DOHH2 (cell line): ENCODE measurements at regions not wholly inside any gene's neighbourhood (a gene's known extent, or its start where the extent isn't known, plus 50 kb on each side); places are given as distances from the start of the nearest gene placed in this dataset.

ENCODE experiments used
- H3F3A ChIP-seq: fragments of 200-600 bp; sonication (generic), shearing (Covaris generic); 2 replicates; pipeline ENCODE4 v1.6.0; 2016; ENCODE audit warnings: antibody characterized with exemption, mild to moderate bottlenecking; ENCODE audit not compliant: control insufficient read depth, insufficient read depth
- H3K27ac ChIP-seq: fragments of 200-600 bp; sonication (generic); 2 replicates; pipeline ENCODE4 v1.5.1; 2014; ENCODE audit warnings: low read depth, mild to moderate bottlenecking, low read length, moderate library complexity
- H3K27me3 ChIP-seq: fragments of 200-600 bp; sonication (generic); 2 replicates; pipeline ENCODE4 v1.6.1; 2014; ENCODE audit warnings: mild to moderate bottlenecking, low read length, mixed read lengths; ENCODE audit not compliant: control insufficient read depth
- H3K36me3 ChIP-seq: fragments of 200-600 bp; sonication (generic); 2 replicates; pipeline ENCODE4 v1.6.1; 2014; ENCODE audit warnings: mild to moderate bottlenecking, low read length, moderate library complexity, mixed read lengths; ENCODE audit not compliant: control insufficient read depth
- H3K4me1 ChIP-seq: fragments of 200-600 bp; sonication (generic); 2 replicates; pipeline ENCODE4 v1.6.1; 2014; ENCODE audit warnings: mild to moderate bottlenecking, low read length, mixed read lengths; ENCODE audit not compliant: control insufficient read depth
- H3K4me2 ChIP-seq: fragments of 200-600 bp; sonication (generic); 2 replicates; pipeline ENCODE4 v1.6.0; 2014; ENCODE audit warnings: mild to moderate bottlenecking, low read length, moderate library complexity
- H3K4me3 ChIP-seq: fragments of 200-600 bp; sonication (generic); 2 replicates; pipeline ENCODE4 v1.5.1; 2014; ENCODE audit warnings: mild to moderate bottlenecking, low read length, mixed read lengths
- H3K79me2 ChIP-seq: fragments of 200-600 bp; sonication (generic); 2 replicates; pipeline ENCODE4 v1.6.1; 2014; ENCODE audit warnings: mild to moderate bottlenecking, low read length, mixed read lengths; ENCODE audit not compliant: control insufficient read depth
- H3K9me2 ChIP-seq: fragments of 200-600 bp; sonication (generic); replicated peaks from 2 replicates; pipeline ENCODE4 v1.6.1; 2014; ENCODE audit warnings: mild to moderate bottlenecking, low read length, mixed read lengths; ENCODE audit not compliant: control insufficient read depth
- H3K9me3 ChIP-seq: fragments of 200-600 bp; sonication (generic); 2 replicates; pipeline ENCODE4 v1.6.1; 2014; ENCODE audit warnings: antibody characterized with exemption, low read length, mixed read lengths; ENCODE audit not compliant: control insufficient read depth, insufficient read depth
- H4K20me1 ChIP-seq: fragments of 200-600 bp; sonication (generic); 2 replicates; pipeline ENCODE4 v1.6.0; 2014; ENCODE audit warnings: low read depth, mild to moderate bottlenecking, antibody characterized with exemption, low read length, moderate library complexity; ENCODE audit not compliant: control insufficient read depth, insufficient read depth
- CTCF ChIP-seq: fragments of 200-600 bp; sonication (generic); IDR thresholded peaks from one replicate; pipeline ENCODE4 v1.5.1; 2014; ENCODE audit warnings: antibody characterized with exemption, mild to moderate bottlenecking, low read depth, low read length; ENCODE audit not compliant: poor library complexity, severe bottlenecking
- EZH2phosphoT487 ChIP-seq: fragments of 200-600 bp; sonication (generic); IDR thresholded peaks from 2 replicates; pipeline ENCODE4 v1.6.1; 2017; ENCODE audit warnings: borderline replicate concordance, mild to moderate bottlenecking, antibody characterized with exemption, low read length, moderate library complexity, mixed read lengths

- Histone ChIP-seq H3K4me3 (no peak overlapping the region), H3K9me3 (no peaks in the 10 kb centered on the region), H3K9me2 (no peaks in the 10 kb centered on the region), H3F3A (no peaks in the 10 kb centered on the region), H3K4me1 (no peaks in the 10 kb centered on the region), H3K4me2 (no peak overlapping the region), H3K27ac (no peak overlapping the region), H3K36me3 (no peaks in the 10 kb centered on the region), H4K20me1 (no peaks in the 10 kb centered on the region), H3K79me2 (no peaks in the 10 kb centered on the region), H3K27me3 (no peaks in the 10 kb centered on the region)
- no peak for TF ChIP-seq EZH2phosphoT487
- no peak for TF ChIP-seq CTCF
Observed at GRCh38 chr12:77357655-77358054, 292.3 kb upstream of the E2F7 start.

GRCh38 chr12:77354766-77355362, 289.5 kb upstream of the E2F7 start:
- H3K9me3 ChIP-seq: no peaks in the 10 kb centered on the region
- no peaks in the 10 kb centered on the region for H3F3A ChIP-seq
- no peaks in the 10 kb centered on the region for H3K27me3 ChIP-seq
- H3K4me3 ChIP-seq: no peak overlapping the region
- no peaks in the 10 kb centered on the region for H4K20me1 ChIP-seq
- no peaks in the 10 kb centered on the region for H3K36me3 ChIP-seq
- no peak for TF ChIP-seq EZH2phosphoT487
- H3K9me2 ChIP-seq: no peaks in the 10 kb centered on the region
- H3K4me2 ChIP-seq: no peak overlapping the region
- H3K4me1 ChIP-seq: no peaks in the 10 kb centered on the region
- H3K79me2 ChIP-seq: no peaks in the 10 kb centered on the region
- H3K27ac ChIP-seq: no peak overlapping the region

- Histone ChIP-seq H3K9me2 (no peaks in the 10 kb centered on the region), H3K9me3 (no peaks in the 10 kb centered on the region), H3K36me3 (no peaks in the 10 kb centered on the region), H3K4me3 (no peak overlapping the region), H3F3A (no peaks in the 10 kb centered on the region), H3K79me2 (no peaks in the 10 kb centered on the region), H3K27me3 (no peaks in the 10 kb centered on the region), H4K20me1 (no peaks in the 10 kb centered on the region), H3K4me2 (no peak overlapping the region), H3K4me1 (no peaks in the 10 kb centered on the region), H3K27ac (no peak overlapping the region)
- TF ChIP-seq CTCF (no peak), EZH2phosphoT487 (no peak)
Observed at GRCh38 chr12:77352946-77353345, 287.6 kb upstream of the E2F7 start.

- no peaks in the 10 kb centered on the region for H3K9me3 ChIP-seq
- no peaks in the 10 kb centered on the region for H3K27me3 ChIP-seq
- H3K4me3 ChIP-seq: no peak overlapping the region
- H3K4me1 ChIP-seq: no peaks in the 10 kb centered on the region
- no peaks in the 10 kb centered on the region for H3K79me2 ChIP-seq
- H3K4me2 ChIP-seq: no peak overlapping the region
- no peaks in the 10 kb centered on the region for H3K9me2 ChIP-seq
- H3K36me3 ChIP-seq: no peaks in the 10 kb centered on the region
- no peaks in the 10 kb centered on the region for H3F3A ChIP-seq
- TF ChIP-seq CTCF: no peak
- H3K27ac ChIP-seq: no peak overlapping the region
- H4K20me1 ChIP-seq: no peaks in the 10 kb centered on the region
Observed at GRCh38 chr12:77351860-77352259, 286.5 kb upstream of the E2F7 start.
